HG02571 (cell line): ENCODE measurements at regions not wholly inside any gene's neighbourhood (a gene's known extent, or its start where the extent isn't known, plus 50 kb on each side); places are given as distances from the start of the nearest gene placed in this dataset.

Experiments
- ATAC-seq: cut with Tn5 transposase; IDR thresholded peaks from one replicate; pipeline ENCODE4 v1.9.1; 2021; ENCODE audit warnings: mild to moderate bottlenecking, moderate library complexity; ENCODE audit not compliant: unreplicated experiment

DNA sequence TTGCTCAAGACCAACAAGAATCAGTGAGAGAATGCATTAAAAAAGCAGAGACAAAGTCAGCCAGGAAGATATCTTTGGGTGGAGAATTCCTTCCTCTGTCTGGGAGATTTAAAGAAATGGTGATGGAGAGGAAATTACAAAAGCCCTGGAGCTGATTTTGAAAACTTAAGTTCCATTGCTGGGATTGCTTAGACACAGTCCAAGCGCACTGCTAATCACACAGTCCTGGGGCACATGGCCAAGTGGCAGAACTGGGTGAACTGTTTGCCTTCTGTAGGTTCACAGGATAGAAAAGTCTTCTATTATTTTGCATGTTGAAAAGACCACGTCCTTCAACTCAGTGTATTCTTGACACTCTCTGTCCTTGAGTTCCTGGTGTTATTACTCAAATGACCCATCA is 284.9 kb upstream of the FBXL7 start:
- no peak for ATAC-seq

DNA sequence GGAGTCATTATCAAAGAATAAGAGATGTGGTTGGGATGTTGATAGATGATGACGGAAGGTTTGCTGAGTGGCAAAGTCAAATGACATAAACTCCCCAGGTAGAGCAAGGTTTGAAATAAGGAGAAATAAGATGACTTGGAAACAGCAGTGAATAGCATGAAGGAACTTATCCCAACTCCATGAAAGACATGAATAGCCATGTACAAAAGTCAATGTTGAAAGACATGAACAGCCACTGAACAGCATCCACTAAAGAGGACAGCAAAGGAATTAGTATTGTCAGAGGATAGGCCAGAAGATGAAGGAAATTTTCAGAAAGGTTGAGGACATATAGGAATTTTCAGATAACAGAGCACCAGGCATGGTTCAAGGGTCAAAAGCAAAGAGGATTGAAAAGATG is 286.0 kb upstream of the FBXL7 start:
- no peak for ATAC-seq

DNA sequence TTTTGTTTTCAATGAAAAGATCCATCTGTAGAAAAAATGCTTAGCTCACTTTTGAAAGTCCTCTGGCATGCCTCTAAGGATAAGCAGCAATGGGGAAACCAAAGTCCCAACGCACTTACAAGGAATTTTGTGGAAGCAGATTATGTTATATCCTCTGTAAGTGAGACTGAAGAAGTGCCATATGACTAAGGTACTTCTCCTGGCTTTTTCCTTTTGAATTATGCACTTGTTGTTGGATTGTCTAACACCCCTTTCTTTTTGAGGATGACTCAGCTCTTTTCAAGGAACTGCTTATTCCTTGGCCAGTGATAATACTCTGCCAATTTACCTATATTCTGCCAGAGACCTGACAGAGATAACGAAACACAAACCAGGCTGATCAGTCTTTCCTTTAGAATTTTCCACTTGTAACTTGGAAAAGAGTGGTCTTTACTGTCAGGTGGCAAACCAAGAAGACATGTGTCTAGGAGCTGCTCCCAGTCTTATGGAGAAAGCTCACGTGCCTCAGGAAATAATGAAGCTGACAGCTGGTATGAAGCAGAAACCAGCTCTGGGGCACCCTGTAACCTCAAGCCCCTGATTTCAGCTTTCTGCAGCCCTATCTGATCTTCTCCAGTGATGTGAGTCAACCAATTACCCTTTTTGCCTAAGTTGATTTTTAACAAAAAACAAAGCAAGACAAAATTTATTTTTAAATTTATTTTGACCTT is 290.8 kb upstream of the FBXL7 start:
- ATAC-seq: no peak

GRCh38 chr5:15206133-15206532 is 293.8 kb upstream of the FBXL7 start:
- ATAC-seq: no peak

DNA sequence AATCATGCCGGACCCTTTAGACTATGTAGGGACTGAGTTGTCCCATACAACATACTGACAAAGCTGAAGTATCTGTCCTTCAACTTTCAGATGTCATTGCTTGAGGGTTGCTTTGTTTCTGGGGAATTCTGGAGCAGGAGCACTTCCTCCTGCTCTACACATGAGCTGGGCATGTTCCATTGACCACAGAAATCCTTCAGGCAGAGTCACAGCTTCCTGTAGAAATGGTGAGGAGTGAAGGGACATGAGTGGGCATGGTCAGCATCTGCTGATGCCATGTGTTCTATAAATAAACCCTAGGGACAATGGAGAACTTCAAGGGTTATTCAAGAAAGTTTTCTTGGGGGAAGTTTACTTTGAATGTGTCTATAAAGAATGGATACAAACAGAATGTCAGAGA is 296.6 kb upstream of the FBXL7 start:
- no peak for ATAC-seq

DNA sequence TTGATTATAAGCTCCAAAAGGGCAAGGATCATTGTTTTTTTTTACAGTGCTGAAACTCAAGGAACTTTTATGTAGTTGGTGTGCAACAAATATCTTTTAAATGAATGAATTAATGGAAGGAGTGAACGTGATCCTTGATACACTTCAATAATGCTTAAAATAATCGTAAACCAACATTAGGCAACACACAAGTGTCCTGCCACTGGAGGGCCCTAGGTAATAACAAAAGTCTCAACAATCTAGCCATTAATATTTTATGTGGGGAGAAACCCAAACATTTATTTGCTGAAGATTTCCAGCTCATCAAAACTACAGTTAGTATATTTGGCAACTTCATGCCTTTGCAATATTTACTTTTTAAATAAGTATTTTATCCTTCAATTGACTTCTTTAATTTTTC is 309.0 kb upstream of the FBXL7 start:
- ATAC-seq: no peak

GRCh38 chr5:15183520-15183919 is 311.9 kb upstream of the ANKH start:
- ATAC-seq: no peak

- no peak for ATAC-seq
Measured at GRCh38 chr5:15170173-15170572, 298.6 kb upstream of the ANKH start.

DNA sequence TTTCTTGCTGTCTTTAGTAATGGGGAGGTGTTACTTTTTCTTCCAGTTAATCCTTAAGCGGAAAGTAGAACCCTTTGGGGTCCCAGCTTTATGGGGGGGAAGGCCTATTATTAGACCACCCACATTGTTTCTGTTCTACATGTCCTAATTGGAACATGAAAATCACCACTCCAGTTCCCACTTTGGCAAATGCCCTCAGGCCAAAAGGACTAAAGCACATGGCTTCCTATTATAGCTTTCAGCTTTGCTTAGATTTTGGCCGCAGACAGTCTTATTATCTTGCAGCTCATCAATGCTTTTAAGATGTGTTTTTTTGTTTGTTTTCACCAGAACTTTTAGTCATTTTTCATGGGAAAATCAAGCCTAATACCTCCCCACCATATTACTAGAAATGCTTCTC is 296.8 kb upstream of the ANKH start:
- no peak for ATAC-seq

- no peak for ATAC-seq
Measured at GRCh38 chr5:15160091-15160490, 288.5 kb upstream of the ANKH start.

DNA sequence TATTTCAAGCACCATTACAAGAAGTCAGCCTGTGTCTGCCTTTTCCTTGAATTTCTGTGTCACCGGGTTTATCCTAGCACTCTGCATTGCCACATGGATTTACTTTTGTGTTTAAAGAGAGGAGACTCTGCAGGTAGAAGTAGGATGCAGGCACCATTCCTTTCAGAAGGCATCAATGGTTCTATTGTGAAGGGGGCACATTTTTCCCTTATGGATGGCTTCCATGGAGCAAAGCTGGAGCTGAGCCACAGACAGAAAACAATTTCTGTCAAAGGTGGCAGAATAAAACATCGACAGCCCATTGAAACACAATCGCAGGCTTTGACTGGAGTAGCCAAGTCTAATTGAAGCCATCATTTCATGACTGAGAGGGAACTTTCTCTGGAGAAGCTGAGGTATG is 288.0 kb upstream of the ANKH start:
- no peak for ATAC-seq

- ATAC-seq: no peak
Measured at GRCh38 chr5:15142458-15142857, 270.9 kb upstream of the ANKH start.

DNA sequence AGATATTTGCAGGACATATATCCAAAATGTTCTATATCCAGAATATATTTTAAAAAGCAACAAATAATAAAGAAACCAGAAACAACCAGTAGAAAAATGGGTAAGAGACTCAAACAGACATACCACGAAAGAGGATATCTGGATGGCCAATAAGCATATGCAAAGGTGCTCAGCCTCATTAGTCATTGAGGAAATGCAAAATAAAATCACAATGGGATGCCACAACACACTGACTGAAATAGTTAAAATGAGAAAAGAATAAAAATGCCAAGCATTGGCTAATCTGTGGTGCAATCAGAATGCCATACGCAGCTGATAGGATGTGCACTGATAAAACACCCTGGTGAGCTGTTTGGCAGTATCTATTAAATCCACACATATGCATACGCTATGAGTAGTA is 265.8 kb upstream of the ANKH start:
- no peak for ATAC-seq

- ATAC-seq: no peak
Measured at GRCh38 chr5:15135661-15136060, 264.1 kb upstream of the ANKH start.

DNA sequence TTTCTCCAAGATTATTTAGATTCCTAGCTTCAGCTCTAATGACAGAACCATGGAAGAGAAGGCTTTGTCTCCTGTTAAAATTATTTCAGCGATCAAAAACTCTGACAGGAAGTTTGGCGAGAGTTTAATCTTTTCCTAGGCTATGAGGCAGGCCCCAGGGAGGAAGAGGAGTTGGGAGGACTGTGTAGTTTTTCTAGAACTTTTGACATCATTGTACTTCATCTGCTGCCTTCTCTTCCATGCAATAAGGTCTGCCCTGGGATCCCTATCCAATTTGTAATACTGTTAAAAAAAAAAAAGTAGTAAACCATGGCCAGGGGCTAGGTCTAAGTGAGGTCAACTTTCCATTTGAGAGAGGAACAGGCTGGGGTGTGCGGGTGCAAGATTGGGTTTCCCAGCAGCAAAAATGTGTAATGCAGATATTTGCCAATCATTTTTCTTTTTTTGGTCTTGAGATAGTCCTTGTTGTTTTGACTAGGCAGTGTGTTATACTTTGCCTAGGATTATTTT is 261.9 kb upstream of the ANKH start:
- no peak for ATAC-seq

DNA sequence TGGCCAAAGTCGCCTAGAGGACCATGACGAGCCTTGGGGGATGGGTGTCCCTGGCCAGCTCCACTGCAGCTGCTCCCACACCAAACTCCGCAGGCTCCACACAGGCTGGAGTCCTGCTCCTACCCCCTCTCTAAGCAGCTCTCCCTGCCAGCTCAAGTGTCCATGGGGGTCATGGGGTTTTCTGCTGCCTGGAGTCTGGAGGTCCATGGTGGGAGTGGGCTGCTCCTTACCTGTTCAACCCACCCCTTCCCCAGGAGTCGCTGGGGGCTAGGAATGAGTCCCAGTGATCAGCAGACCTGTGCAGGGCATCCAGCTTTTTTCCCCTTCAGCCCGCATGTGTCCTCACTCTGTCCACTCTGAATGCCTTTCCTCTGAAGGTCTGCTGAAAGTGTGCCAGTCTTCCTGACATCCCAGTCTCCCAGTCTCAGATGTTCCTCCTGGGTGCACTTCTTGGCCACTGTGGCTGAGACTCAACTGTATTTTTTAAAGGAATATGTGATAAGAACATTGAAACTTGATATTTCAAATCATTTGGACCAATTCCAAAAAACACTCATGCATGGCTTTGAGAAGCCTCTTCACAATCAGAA is 261.3 kb upstream of the ANKH start:
- no peak for ATAC-seq

DNA sequence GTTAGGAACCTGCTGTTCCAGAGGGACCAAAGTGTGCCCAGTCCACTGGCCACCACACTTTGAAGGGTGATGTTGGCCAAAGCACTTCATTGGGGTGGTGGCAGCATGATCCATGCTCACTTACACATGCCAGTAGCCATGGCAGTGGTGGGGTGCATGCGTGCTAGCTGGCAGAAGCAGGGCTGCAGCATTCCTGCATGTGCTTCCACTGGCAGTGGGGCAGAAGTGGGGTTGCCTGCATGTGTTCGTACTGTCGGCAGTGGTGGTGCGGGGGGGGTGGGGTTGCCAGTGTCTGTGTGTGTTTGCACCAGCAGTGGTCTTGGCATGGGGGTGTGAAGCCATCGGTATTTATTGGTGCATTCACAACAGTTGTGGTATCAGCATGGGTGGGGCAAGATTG is 260.3 kb upstream of the ANKH start:
- ATAC-seq: no peak

DNA sequence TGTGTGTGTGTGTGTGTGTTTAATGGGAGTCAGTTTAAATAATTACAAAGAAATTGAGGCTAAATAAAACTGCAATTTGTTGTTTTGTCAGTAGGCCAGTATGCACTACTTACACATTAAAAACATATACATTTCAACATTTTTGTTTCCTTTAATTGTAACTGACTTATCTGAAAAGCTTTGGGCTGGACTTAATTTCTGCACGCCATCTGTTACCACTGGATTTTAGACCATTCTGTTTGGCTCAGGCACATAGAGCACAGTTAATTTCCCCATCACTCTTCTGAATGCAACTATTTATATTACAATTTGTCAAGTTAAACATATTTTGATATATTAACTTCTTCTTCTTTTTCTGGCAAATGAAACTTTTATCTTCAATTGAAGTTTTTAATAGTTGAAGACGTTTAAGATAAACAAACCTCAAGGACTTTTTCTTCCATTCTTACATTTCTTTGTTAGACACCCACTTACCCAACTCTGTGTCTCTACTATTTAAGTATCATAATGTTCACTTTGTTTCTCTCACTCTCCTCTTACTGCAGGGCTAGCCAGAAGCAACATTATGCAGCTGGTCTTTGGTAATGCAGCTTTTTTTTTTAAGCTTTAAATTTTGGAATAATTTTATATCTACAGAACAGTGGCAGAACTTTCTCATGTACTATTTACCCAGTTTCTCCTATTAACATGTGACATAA is 253.4 kb upstream of the ANKH start:
- ATAC-seq: no peak

GRCh38 chr5:15124461-15124860 is 252.9 kb upstream of the ANKH start:
- no peak for ATAC-seq

GRCh38 chr5:15117688-15118087 is 246.1 kb upstream of the ANKH start:
- ATAC-seq: no peak

DNA sequence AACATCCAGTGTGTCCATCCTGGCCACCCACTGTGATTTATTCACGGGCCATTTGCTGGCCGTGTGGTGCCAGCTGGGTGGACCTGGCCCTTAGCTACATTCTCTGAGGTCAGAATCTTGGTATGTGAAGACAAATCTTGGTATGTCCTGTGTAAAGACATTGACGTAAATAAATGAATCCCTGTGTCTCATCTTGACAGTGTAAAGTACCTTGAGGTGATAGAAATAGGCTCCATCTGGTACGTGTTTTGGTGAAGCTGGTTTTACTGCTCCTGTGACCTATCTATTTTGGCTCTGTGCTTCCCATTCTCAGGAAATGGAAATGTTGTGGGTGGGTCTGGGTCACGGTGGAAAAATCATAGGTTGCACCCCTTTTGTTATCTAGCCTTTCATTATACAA is 245.4 kb upstream of the ANKH start:
- ATAC-seq: no peak
